WTC11 (cell line): ENCODE measurements at regions not wholly inside any gene's neighbourhood (a gene's known extent, or its start where the extent isn't known, plus 50 kb on each side); places are given as distances from the start of the nearest gene placed in this dataset.

ENCODE experiments used
- ATAC-seq: fragments of 200-7000 bp; cut with Tn5 transposase; 2 replicates; pipeline ENCODE4 v1.10.0; 2021; ENCODE audit warnings: mild to moderate bottlenecking, moderate library complexity
- CTCF ChIA-PET: fragments of 300-600 bp; sonication (Branson Sonifier 250); formaldehyde crosslinking; loops from one replicate; lab custom pipeline; 2021; ENCODE audit warnings: antibody characterized with exemption; lab: Charles Lee
- POLR2A ChIA-PET: fragments of 350-600 bp; sonication (Branson Sonifier 250); formaldehyde crosslinking; loops from one replicate; lab custom pipeline; 2021; ENCODE audit warnings: antibody characterized with exemption; lab: Charles Lee
- DNase-seq: peaks from one replicate; pipeline ENCODE4 v3.0.0; 2021; ENCODE audit warnings: low spot score
- H3K27ac Mint-ChIP-seq: 2 replicates; pipeline ENCODE4 v1.8.0; 2021; ENCODE audit warnings: mixed read lengths
- H3K27me3 Mint-ChIP-seq: 2 replicates; pipeline ENCODE4 v1.8.0; 2021; ENCODE audit warnings: low read depth, mild to moderate bottlenecking, moderate library complexity, mixed read lengths
- H3K36me3 Mint-ChIP-seq: 2 replicates; pipeline ENCODE4 v1.8.0; 2021; ENCODE audit warnings: mixed read lengths
- H3K4me1 Mint-ChIP-seq: 2 replicates; pipeline ENCODE4 v1.8.0; 2022; ENCODE audit warnings: mixed read lengths
- H3K4me3 Mint-ChIP-seq: 2 replicates; pipeline ENCODE4 v1.8.0; 2021; ENCODE audit warnings: mild to moderate bottlenecking, moderate library complexity, mixed read lengths
- H3K9me3 Mint-ChIP-seq: 2 replicates; pipeline ENCODE4 v1.8.0; 2021; ENCODE audit warnings: mixed read lengths
- ATF1 ChIP-seq: sonication (generic); formaldehyde crosslinking; IDR thresholded peaks from 2 replicates; pipeline ENCODE4 v1.8.1; 2023; ENCODE audit warnings: mild to moderate bottlenecking, moderate library complexity, missing genetic modification reagents
- ATF2 ChIP-seq: sonication (generic); formaldehyde crosslinking; IDR thresholded peaks from 2 replicates; pipeline ENCODE4 v1.8.1; 2022; ENCODE audit warnings: low read depth, missing genetic modification reagents, borderline replicate concordance
- CREB1 ChIP-seq: sonication (generic); formaldehyde crosslinking; IDR thresholded peaks from 2 replicates; pipeline ENCODE4 v1.8.0; 2023; ENCODE audit warnings: mild to moderate bottlenecking, missing genetic modification reagents
- CREM ChIP-seq: sonication (generic); formaldehyde crosslinking; IDR thresholded peaks from 2 replicates; pipeline ENCODE4 v1.8.1; 2022; ENCODE audit warnings: mild to moderate bottlenecking, missing genetic modification reagents, moderate library complexity
- ELF4 ChIP-seq: sonication (generic); formaldehyde crosslinking; IDR thresholded peaks from 2 replicates; pipeline ENCODE4 v1.8.1; 2022; ENCODE audit warnings: low read depth, mild to moderate bottlenecking, moderate library complexity, missing genetic modification reagents
- FOXP1 ChIP-seq: sonication (generic); formaldehyde crosslinking; IDR thresholded peaks from 2 replicates; pipeline ENCODE4 v1.8.0; 2022; ENCODE audit warnings: missing genetic modification reagents, mild to moderate bottlenecking, moderate library complexity, borderline replicate concordance
- GABPB1 ChIP-seq: sonication (generic); formaldehyde crosslinking; IDR thresholded peaks from 2 replicates; pipeline ENCODE4 v1.8.1; 2023; ENCODE audit warnings: mild to moderate bottlenecking, missing genetic modification reagents
- JAZF1 ChIP-seq: fragments of 250-450 bp; sonication (Bioruptor Pico); IDR thresholded peaks from 2 replicates; pipeline ENCODE4 v1.9.0; 2021; ENCODE audit warnings: moderate library complexity, mild to moderate bottlenecking, inconsistent platforms
- NR2C2 ChIP-seq: sonication (generic); formaldehyde crosslinking; IDR thresholded peaks from 2 replicates; pipeline ENCODE4 v1.8.0; 2022; ENCODE audit warnings: mild to moderate bottlenecking, missing genetic modification reagents
- PREB ChIP-seq: sonication (generic); formaldehyde crosslinking; IDR thresholded peaks from 2 replicates; pipeline ENCODE4 v1.8.1; 2022; ENCODE audit warnings: mild to moderate bottlenecking, missing genetic modification reagents, moderate library complexity, borderline replicate concordance
- RELA ChIP-seq: sonication (generic); formaldehyde crosslinking; IDR thresholded peaks from 2 replicates; pipeline ENCODE4 v1.8.1; 2022; ENCODE audit warnings: missing genetic modification reagents, mild to moderate bottlenecking, borderline replicate concordance
- SP1 ChIP-seq: sonication (generic); formaldehyde crosslinking; conservative IDR thresholded peaks from 2 replicates; pipeline ENCODE4 v1.8.1; 2022; ENCODE audit warnings: missing genetic modification reagents
- TEAD4 ChIP-seq: sonication (generic); formaldehyde crosslinking; IDR thresholded peaks from 2 replicates; pipeline ENCODE4 v1.8.0; 2022; ENCODE audit warnings: mild to moderate bottlenecking, missing genetic modification reagents
- ZNF232 ChIP-seq: sonication (generic); formaldehyde crosslinking; IDR thresholded peaks from 2 replicates; pipeline ENCODE4 v1.8.0; 2022; ENCODE audit warnings: mild to moderate bottlenecking, missing genetic modification reagents
- ZNF263 ChIP-seq: sonication (generic); formaldehyde crosslinking; IDR thresholded peaks from 2 replicates; pipeline ENCODE4 v1.8.1; 2022; ENCODE audit warnings: low read depth, mild to moderate bottlenecking, moderate library complexity, missing genetic modification reagents
- TF ChIP-seq, protein P1 (sequence below): fragments of 250-450 bp; sonication (Bioruptor Pico); IDR thresholded peaks from 2 replicates; pipeline ENCODE4 v2.1.2; 2022; ENCODE audit warnings: mild to moderate bottlenecking, moderate library complexity
- TF ChIP-seq, protein P2 (sequence below): sonication (generic); formaldehyde crosslinking; IDR thresholded peaks from 2 replicates; pipeline ENCODE4 v1.8.0; 2022; ENCODE audit warnings: mild to moderate bottlenecking, missing genetic modification reagents
- TF ChIP-seq, protein P3 (sequence below): sonication (generic); formaldehyde crosslinking; IDR thresholded peaks from 2 replicates; pipeline ENCODE4 v1.8.1; 2023; ENCODE audit warnings: mild to moderate bottlenecking, missing genetic modification reagents, moderate library complexity

- no peaks in the 10 kb centered on the region for H3K36me3 Mint-ChIP-seq
- ChIA-PET CTCF (interaction anchor here (1.3 kb wide), 1 partner anchor 202 kb away, joined by 3 read pairs; no protein-coding TSS in a partner anchor), POLR2A (no interaction called here)
These were observed 132.9 kb downstream of the HLX start for GRCh38 chr1:221012120-221012519.

DNA sequence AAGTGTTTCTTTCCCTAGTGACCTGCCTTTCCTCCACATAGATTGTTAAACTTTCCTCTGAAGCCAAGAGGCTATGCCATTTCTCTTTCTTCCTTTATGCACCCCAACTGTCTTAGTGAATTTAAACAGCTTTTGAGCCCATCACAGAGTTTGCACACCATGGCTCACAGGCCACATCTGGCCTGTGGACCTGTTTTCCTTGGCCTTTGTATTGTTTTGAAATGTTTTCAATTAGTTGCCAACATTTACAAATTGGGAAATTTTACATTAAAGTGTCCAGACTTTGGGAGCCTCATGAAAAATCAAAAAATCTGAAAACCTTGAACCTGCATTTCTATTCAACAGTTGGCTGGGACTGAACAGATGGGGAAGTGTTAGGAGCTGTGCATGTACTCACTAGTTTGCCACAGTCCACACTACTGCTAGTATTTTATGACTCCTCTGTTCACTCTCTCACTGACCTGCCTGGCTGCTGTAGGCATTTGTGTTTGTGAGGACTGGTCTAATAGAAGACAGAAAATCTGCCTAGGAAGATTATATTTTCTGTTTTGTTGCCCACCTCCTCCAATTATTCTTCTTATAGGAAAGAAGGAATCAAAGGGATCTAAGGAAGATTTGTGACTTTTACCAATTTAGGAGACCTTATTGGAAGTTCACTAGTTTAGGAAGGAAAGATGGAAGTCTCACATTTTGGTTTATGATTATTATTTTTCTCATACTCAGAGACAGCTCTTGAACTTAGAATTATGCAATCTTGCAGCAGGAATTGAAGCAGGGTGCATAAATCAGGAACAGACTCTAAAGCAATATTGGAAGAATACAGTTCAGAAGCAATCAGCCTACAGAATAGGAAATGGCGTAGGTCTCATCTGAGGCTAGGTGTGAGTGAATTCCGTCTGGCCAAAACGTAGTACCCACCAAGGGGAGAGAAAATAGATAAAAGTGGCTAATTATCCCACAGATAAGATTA is 134.7 kb downstream of the HLX start:
- TF ChIP-seq, protein P1, sequence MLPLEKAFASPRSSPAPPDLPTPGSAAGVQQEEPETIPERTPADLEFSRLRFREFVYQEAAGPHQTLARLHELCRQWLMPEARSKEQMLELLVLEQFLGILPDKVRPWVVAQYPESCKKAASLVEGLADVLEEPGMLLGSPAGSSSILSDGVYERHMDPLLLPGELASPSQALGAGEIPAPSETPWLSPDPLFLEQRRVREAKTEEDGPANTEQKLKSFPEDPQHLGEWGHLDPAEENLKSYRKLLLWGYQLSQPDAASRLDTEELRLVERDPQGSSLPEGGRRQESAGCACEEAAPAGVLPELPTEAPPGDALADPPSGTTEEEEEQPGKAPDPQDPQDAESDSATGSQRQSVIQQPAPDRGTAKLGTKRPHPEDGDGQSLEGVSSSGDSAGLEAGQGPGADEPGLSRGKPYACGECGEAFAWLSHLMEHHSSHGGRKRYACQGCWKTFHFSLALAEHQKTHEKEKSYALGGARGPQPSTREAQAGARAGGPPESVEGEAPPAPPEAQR (CRISPR knock-in tag) = no peak
- no peak for TF ChIP-seq RELA
- CTCF ChIA-PET = no interaction called here
- peaks cover 4% of the 10 kb centered on the region for H3K9me3 Mint-ChIP-seq
- no peaks in the 10 kb centered on the region for H3K36me3 Mint-ChIP-seq
- no peak for DNase-seq
- ATAC-seq = no peak
- no peak overlapping the region for H3K27ac Mint-ChIP-seq
- H3K4me1 Mint-ChIP-seq = no peaks in the 10 kb centered on the region
- H3K4me3 Mint-ChIP-seq = no peak overlapping the region
- H3K27me3 Mint-ChIP-seq = no peaks in the 10 kb centered on the region
- POLR2A ChIA-PET = no interaction called here

More at GRCh38 chr1:221012120-221012519, 132.9 kb downstream of the HLX start:
- Mint-ChIP-seq H3K27me3 (no peaks in the 10 kb centered on the region), H3K4me1 (no peaks in the 10 kb centered on the region), H3K9me3 (peaks cover 4% of the 10 kb centered on the region), H3K4me3 (no peak overlapping the region), H3K27ac (no peak overlapping the region)
- TF ChIP-seq ELF4 (CRISPR knock-in tag) = no peak
- no peak for TF ChIP-seq ATF2
- TF ChIP-seq ZNF263 (CRISPR knock-in tag) = no peak
- no peak for TF ChIP-seq CREB1 (CRISPR knock-in tag)
- TF ChIP-seq, protein P2, sequence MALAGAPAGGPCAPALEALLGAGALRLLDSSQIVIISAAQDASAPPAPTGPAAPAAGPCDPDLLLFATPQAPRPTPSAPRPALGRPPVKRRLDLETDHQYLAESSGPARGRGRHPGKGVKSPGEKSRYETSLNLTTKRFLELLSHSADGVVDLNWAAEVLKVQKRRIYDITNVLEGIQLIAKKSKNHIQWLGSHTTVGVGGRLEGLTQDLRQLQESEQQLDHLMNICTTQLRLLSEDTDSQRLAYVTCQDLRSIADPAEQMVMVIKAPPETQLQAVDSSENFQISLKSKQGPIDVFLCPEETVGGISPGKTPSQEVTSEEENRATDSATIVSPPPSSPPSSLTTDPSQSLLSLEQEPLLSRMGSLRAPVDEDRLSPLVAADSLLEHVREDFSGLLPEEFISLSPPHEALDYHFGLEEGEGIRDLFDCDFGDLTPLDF (CRISPR knock-in tag) = no peak
- no peak for TF ChIP-seq PREB (CRISPR knock-in tag)
- TF ChIP-seq, protein P3, sequence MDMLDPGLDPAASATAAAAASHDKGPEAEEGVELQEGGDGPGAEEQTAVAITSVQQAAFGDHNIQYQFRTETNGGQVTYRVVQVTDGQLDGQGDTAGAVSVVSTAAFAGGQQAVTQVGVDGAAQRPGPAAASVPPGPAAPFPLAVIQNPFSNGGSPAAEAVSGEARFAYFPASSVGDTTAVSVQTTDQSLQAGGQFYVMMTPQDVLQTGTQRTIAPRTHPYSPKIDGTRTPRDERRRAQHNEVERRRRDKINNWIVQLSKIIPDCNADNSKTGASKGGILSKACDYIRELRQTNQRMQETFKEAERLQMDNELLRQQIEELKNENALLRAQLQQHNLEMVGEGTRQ (CRISPR knock-in tag) = no peak
- TF ChIP-seq TEAD4 (CRISPR knock-in tag) = no peak
- TF ChIP-seq FOXP1 (CRISPR knock-in tag) = no peak
- TF ChIP-seq, protein P1 (CRISPR knock-in tag) = no peak
- TF ChIP-seq CREM (CRISPR knock-in tag) = no peak
- no peak for TF ChIP-seq GABPB1 (CRISPR knock-in tag)
- TF ChIP-seq ZNF232 (CRISPR knock-in tag) = no peak
- no peak for TF ChIP-seq NR2C2 (CRISPR knock-in tag)
- no peak for TF ChIP-seq SP1 (CRISPR knock-in tag)
- no peak for TF ChIP-seq JAZF1 (CRISPR knock-in tag)
- TF ChIP-seq ATF1 (CRISPR knock-in tag) = no peak
- DNase-seq = no peak
- no peak for ATAC-seq
